Upper lobe of right lung (tissue), 1 donor: ENCODE measurements at regions not wholly inside any gene's neighbourhood (a gene's known extent, or its start where the extent isn't known, plus 50 kb on each side); places are given as distances from the start of the nearest gene placed in this dataset.
"Not testable (repeated sequence)": the region's sequence is repeated elsewhere in the genome, so short reads cannot be mapped to it uniquely, and the experiment has no call there.

Experiments used
- ATAC-seq: fragments of 200-7000 bp; cut with Tn5 transposase; one replicate; pipeline ENCODE4 v1.9.1; 2020; ENCODE audit warnings: mild to moderate bottlenecking, moderate library complexity
- DNase-seq: peaks from one replicate; pipeline ENCODE4 v3.0.0-alpha.2; 2020
- H3K27ac ChIP-seq: fragments of 200-600 bp; one replicate; pipeline ENCODE4 v1.8.0; 2022
- H3K27me3 ChIP-seq: fragments of 200-600 bp; one replicate; pipeline ENCODE4 v1.8.0; 2022; ENCODE audit warnings: mild to moderate bottlenecking
- H3K36me3 ChIP-seq: fragments of 200-600 bp; one replicate; pipeline ENCODE4 v1.8.0; 2022
- H3K4me1 ChIP-seq: fragments of 200-600 bp; one replicate; pipeline ENCODE4 v1.8.0; 2022
- H3K4me3 ChIP-seq: fragments of 200-600 bp; one replicate; pipeline ENCODE4 v1.8.0; 2022; ENCODE audit warnings: mild to moderate bottlenecking
- H3K9me3 ChIP-seq: fragments of 200-600 bp; one replicate; pipeline ENCODE4 v1.8.0; 2022
- intact Hi-C: fragments of 100-400 bp; cut with DNase I; formaldehyde crosslinking; loops from one replicate; pipeline ENCODE4 v1.11.0; 2022
- TF ChIP-seq, protein P1 (sequence below): fragments of 200-600 bp; IDR thresholded peaks from one replicate; pipeline ENCODE4 v1.8.0; 2022; ENCODE audit warnings: antibody characterized with exemption
- donor health status: DM: no; HTN: yes; CAD: no; lungs with severe emphysema.

DNA sequence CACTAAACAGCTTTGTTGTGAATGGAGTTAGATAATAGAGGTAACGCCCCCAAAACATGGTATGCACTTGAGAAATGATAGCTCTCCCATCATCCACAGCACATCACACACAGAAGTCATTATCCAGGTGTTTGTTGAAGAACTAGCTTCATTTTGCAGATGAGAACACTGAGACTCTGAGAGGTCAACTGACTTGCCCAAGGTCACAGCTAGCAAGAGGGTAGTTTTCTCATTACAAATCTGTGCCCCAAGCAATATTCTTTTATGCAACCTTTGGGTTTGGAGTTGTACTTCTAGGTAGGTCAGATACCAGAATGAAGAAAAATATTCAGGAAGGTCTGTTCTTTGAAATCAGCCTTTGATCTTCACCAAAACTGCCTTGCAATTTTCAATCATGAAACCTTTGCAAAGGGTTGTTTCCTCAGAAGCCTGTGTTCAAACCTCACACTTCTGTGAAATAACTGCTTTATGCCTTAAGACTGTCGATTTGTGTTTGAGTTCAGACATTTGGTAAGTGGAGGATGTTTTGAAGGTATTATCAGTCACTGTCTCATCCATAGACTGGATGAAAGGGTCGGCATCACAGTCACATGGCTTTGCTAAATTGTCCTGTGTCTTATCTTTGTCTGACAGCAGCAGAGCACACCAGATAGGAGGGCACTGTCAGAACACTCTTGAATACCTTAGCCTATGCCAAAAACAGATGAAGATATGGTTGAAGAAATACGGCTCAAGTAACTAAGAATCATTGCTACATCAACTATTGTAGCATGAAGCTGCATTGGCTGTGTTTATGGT lies 233.2 kb upstream of the BTG1 start:
- Histone ChIP-seq H3K27me3 (no peaks in the 10 kb centered on the region), H3K27ac (no peak overlapping the region), H3K4me1 (no peaks in the 10 kb centered on the region), H3K36me3 (no peaks in the 10 kb centered on the region), H3K4me3 (no peak overlapping the region), H3K9me3 (no peaks in the 10 kb centered on the region)
- intact Hi-C loops = no loop called here
- no peak for ATAC-seq
- TF ChIP-seq, protein P1, sequence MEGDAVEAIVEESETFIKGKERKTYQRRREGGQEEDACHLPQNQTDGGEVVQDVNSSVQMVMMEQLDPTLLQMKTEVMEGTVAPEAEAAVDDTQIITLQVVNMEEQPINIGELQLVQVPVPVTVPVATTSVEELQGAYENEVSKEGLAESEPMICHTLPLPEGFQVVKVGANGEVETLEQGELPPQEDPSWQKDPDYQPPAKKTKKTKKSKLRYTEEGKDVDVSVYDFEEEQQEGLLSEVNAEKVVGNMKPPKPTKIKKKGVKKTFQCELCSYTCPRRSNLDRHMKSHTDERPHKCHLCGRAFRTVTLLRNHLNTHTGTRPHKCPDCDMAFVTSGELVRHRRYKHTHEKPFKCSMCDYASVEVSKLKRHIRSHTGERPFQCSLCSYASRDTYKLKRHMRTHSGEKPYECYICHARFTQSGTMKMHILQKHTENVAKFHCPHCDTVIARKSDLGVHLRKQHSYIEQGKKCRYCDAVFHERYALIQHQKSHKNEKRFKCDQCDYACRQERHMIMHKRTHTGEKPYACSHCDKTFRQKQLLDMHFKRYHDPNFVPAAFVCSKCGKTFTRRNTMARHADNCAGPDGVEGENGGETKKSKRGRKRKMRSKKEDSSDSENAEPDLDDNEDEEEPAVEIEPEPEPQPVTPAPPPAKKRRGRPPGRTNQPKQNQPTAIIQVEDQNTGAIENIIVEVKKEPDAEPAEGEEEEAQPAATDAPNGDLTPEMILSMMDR = no peak
- DNase-seq = no peak

DNA sequence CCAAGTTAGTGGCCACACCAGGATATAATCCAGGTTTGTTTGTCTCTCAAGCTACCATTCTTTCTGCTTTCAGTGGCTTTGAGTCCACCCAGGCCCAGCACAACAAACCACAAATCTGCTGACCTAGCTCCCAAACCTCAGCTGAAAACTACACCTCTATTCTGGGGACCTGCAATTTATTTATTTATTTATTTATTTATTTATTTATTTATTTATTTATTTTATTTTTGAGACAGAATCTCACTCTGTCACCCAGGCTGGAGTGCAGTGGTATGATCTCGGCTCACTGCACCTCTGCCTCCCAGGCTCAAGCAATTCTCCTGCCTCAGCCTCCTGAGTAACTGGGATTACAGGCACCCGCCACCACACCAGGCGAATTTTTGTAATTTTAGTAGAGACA lies 229.9 kb upstream of the BTG1 start:
- H3K27ac ChIP-seq, DNase-seq, H3K4me3 ChIP-seq, H3K27me3 ChIP-seq, H3K9me3 ChIP-seq, ATAC-seq, intact Hi-C loops, H3K4me1 ChIP-seq, H3K36me3 ChIP-seq: not testable (repeated sequence)

DNA sequence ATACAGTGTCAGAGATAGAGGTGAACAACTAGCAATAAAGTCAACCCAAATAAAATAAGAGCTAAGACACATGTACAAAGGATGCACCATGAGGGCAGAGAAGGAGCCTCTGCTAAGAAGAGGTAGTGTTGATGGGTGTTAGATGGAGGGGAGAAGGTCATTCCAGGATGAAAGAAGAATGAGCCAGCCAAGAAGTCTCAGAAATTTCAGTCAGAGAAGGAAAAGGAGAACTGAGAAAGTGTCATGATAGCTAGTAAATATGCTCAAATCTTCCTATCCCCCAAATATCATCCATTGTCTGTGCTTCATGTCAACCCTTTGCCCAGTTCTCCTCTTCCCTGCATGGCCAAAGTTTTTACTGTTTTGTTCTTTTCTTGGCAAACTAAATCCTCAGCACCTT lies 225.2 kb upstream of the BTG1 start:
- TF ChIP-seq, protein P1 = no peak
- no peaks in the 10 kb centered on the region for H3K27me3 ChIP-seq
- no peak for ATAC-seq
- no peak overlapping the region for H3K27ac ChIP-seq
- H3K4me1 ChIP-seq = no peaks in the 10 kb centered on the region
- no peak overlapping the region for H3K4me3 ChIP-seq
- no peak for DNase-seq
- intact Hi-C loops = no loop called here
- H3K36me3 ChIP-seq = no peaks in the 10 kb centered on the region
- no peaks in the 10 kb centered on the region for H3K9me3 ChIP-seq

DNA sequence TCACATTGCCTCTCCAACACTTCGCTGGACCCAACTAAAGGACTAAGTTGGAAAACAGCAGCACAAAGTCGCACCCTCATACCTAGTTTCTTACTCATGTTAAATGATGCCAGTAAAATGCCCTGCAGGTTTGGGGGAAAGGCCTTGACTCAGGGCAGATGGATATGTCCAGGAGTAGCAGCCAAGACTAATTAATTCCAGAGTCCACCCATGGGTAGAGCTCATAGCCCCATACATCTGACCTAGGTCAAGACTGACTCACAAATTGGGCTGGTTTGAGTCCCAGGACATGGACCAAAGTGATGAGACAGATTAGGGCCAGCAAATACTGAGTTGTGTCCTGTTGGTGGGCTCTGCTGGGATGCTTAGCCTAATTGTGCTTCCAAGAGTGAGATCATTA lies 224.0 kb upstream of the BTG1 start:
- Histone ChIP-seq H3K27me3 (no peaks in the 10 kb centered on the region), H3K27ac (no peak overlapping the region), H3K4me1 (no peaks in the 10 kb centered on the region), H3K36me3 (no peaks in the 10 kb centered on the region), H3K9me3 (no peaks in the 10 kb centered on the region), H3K4me3 (no peak overlapping the region)
- no peak for ATAC-seq
- intact Hi-C loops = no loop called here
- no peak for DNase-seq
- TF ChIP-seq, protein P1 = no peak

DNA sequence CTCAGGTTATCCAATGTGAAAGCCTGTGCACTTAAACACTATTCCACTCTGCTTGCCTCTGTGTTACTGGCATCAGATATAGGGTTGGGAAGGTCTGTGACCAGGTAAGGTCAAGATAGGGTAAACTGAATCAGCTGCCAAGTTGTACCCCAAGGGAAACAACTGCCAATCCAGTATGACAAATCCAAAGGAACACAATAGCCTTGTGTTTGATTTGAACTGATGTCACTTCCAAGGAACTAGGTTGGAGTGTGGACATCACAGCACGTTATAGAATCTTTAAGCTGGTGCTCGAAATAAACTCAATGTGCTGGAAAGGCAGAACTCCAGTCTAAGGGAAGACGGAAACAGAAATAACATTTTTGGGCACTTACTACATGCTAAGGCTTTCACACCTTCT lies 223.4 kb upstream of the BTG1 start:
- Histone ChIP-seq H3K4me3 (no peak overlapping the region), H3K27ac (no peak overlapping the region), H3K4me1 (no peaks in the 10 kb centered on the region), H3K36me3 (no peaks in the 10 kb centered on the region), H3K27me3 (no peaks in the 10 kb centered on the region), H3K9me3 (no peaks in the 10 kb centered on the region)
- ATAC-seq (no peak), DNase-seq (no peak)
- intact Hi-C loops = no loop called here
- TF ChIP-seq, protein P1 = no peak

DNA sequence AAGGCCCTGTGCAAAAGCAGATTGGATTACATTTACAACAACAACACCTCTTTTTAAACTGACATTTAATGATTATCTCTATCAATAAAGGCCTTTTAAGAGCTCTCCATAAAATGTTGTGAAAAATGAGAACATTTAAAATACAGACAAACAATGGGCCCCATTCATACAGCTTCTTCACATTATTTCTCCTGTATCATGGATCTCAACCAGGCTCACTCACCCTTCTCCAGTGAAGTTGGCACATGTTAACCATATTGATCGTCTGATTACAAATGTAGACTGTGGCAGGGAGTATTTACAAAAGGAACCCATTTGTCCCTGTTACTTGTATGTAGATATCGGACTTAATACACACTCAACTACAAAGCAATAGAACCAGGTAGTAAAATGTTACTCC lies 220.2 kb upstream of the BTG1 start:
- no peaks in the 10 kb centered on the region for H3K9me3 ChIP-seq
- no peaks in the 10 kb centered on the region for H3K27me3 ChIP-seq
- H3K36me3 ChIP-seq = no peaks in the 10 kb centered on the region
- H3K4me3 ChIP-seq = no peak overlapping the region
- no peak overlapping the region for H3K27ac ChIP-seq
- DNase-seq = no peak
- intact Hi-C loops = no loop called here
- TF ChIP-seq, protein P1 = no peak
- peaks cover 10% of the 10 kb centered on the region for H3K4me1 ChIP-seq
- ATAC-seq = no peak
